ENCODE measurements at regions not wholly inside any gene's neighbourhood (a gene's known extent, or its start where the extent isn't known, plus 50 kb on each side); places are given as distances from the start of the nearest gene placed in this dataset.
"Not testable (repeated sequence)": the region's sequence is repeated elsewhere in the genome, so short reads cannot be mapped to it uniquely, and the experiment has no call there.

DNA sequence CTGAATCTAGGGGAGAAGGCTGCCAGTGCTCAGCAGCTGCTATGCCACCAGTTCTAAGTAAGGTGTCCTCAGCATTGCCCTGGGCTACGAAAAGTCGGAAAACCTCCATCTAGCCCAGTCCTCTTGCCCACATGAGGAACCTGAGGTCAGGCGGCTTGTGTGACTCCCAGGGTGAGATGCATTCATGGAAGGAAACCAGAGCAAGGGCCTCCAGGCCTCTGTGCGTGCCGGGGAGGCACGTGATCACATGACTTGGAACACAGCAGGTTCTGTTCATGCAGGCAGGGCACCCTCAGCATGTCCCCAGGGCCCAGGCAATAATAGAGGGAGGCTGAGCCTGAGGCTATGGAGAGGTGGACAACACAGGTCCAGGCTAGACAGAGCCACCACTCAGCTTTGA, 312.5 kb upstream of the DUSP10 start:
- Histone ChIP-seq H3K36me3 (ENCODE audit: insufficient read depth, low read length) (no peaks in the 10 kb centered on the region), H3F3A (ENCODE audit: insufficient read depth, low read length, poor library complexity, severe bottlenecking) (no peaks in the 10 kb centered on the region), H3K27me3 (ENCODE audit: insufficient read depth, low read depth, low read length) (no peaks in the 10 kb centered on the region), H3K9ac (ENCODE audit: low read length) (no peak overlapping the region), H2AFZ (ENCODE audit: low read depth, low read length) (no peak overlapping the region), H3K27ac (ENCODE audit: low read length) (no peak overlapping the region), H3K9me2 (ENCODE audit: insufficient read depth, low read length) (no peaks in the 10 kb centered on the region), H3K4me2 (ENCODE audit: low read length) (no peak overlapping the region), H4K20me1 (ENCODE audit: insufficient read depth) (no peaks in the 10 kb centered on the region), H3K9me3 (ENCODE audit: low read length) (no peaks in the 10 kb centered on the region), H3K79me2 (replicated peaks; ENCODE audit: insufficient read depth, low read length) (no peaks in the 10 kb centered on the region), H3K4me3 (ENCODE audit: low read length) (no peak overlapping the region)
- TF ChIP-seq POLR2AphosphoS5 (IDR thresholded peaks at IDR 0.05) (no peak), SMC3 (conservative IDR thresholded peaks at IDR 0.05; ENCODE audit: poor library complexity) (no peak)

DNA sequence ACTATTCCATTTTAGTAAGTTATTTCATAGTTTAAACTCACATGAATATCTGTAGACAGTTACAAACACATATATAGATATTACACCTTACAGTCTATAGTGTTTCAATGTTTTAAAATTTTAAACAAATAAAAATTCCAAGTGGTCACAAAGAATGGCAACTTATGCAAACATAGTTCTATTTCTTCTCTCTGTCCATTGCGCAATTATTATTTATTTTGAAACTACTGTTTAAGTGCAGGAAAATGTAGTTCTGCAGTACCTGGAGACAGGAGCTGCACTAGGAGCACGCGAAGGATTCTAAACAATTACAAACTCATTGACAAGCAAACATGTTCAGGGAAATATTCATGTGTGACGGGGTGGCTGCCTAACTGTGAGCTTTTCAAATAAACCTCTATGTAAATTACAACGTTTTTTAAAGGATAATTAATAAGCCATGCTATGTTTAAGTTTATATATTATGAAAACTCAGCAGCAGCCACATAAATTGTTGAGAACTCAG, 312.0 kb upstream of the DUSP10 start:
- H3K4me2 ChIP-seq (ENCODE audit: low read length) = no peak overlapping the region
- no peak overlapping the region for H3K4me3 ChIP-seq (ENCODE audit: low read length)
- no peak overlapping the region for H3K9ac ChIP-seq (ENCODE audit: low read length)
- H2AFZ ChIP-seq (ENCODE audit: low read depth, low read length) = no peak overlapping the region
- no peaks in the 10 kb centered on the region for H4K20me1 ChIP-seq (ENCODE audit: insufficient read depth)
- no peak overlapping the region for H3K27ac ChIP-seq (ENCODE audit: low read length)
- no peaks in the 10 kb centered on the region for H3K9me2 ChIP-seq (ENCODE audit: insufficient read depth, low read length)
- H3K27me3 ChIP-seq (ENCODE audit: insufficient read depth, low read depth, low read length) = no peaks in the 10 kb centered on the region
- H3K36me3 ChIP-seq (ENCODE audit: insufficient read depth, low read length) = no peaks in the 10 kb centered on the region
- no peaks in the 10 kb centered on the region for H3K9me3 ChIP-seq (ENCODE audit: low read length)
- no peak for TF ChIP-seq MXI1 (conservative IDR thresholded peaks at IDR 0.05; ENCODE audit: poor library complexity, severe bottlenecking)
- TF ChIP-seq TAF1 (IDR thresholded peaks at IDR 0.05; ENCODE audit: low read depth) = no peak
- TF ChIP-seq EP300 (conservative IDR thresholded peaks at IDR 0.05; ENCODE audit: poor library complexity, severe bottlenecking) = no peak
- TF ChIP-seq, protein P1, sequence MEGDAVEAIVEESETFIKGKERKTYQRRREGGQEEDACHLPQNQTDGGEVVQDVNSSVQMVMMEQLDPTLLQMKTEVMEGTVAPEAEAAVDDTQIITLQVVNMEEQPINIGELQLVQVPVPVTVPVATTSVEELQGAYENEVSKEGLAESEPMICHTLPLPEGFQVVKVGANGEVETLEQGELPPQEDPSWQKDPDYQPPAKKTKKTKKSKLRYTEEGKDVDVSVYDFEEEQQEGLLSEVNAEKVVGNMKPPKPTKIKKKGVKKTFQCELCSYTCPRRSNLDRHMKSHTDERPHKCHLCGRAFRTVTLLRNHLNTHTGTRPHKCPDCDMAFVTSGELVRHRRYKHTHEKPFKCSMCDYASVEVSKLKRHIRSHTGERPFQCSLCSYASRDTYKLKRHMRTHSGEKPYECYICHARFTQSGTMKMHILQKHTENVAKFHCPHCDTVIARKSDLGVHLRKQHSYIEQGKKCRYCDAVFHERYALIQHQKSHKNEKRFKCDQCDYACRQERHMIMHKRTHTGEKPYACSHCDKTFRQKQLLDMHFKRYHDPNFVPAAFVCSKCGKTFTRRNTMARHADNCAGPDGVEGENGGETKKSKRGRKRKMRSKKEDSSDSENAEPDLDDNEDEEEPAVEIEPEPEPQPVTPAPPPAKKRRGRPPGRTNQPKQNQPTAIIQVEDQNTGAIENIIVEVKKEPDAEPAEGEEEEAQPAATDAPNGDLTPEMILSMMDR (IDR thresholded peaks at IDR 0.05; ENCODE audit: poor library complexity, severe bottlenecking) = no peak
- TF ChIP-seq POLR2AphosphoS5 (IDR thresholded peaks at IDR 0.05) = no peak
- no peak for TF ChIP-seq RAD21 (conservative IDR thresholded peaks at IDR 0.05)
- no peak for TF ChIP-seq SMC3 (conservative IDR thresholded peaks at IDR 0.05; ENCODE audit: poor library complexity)
- TF ChIP-seq EZH2 (IDR thresholded peaks at IDR 0.05; ENCODE audit: borderline replicate concordance, insufficient read depth, low read length, poor library complexity, severe bottlenecking) = no peak
- TF ChIP-seq, protein P2, sequence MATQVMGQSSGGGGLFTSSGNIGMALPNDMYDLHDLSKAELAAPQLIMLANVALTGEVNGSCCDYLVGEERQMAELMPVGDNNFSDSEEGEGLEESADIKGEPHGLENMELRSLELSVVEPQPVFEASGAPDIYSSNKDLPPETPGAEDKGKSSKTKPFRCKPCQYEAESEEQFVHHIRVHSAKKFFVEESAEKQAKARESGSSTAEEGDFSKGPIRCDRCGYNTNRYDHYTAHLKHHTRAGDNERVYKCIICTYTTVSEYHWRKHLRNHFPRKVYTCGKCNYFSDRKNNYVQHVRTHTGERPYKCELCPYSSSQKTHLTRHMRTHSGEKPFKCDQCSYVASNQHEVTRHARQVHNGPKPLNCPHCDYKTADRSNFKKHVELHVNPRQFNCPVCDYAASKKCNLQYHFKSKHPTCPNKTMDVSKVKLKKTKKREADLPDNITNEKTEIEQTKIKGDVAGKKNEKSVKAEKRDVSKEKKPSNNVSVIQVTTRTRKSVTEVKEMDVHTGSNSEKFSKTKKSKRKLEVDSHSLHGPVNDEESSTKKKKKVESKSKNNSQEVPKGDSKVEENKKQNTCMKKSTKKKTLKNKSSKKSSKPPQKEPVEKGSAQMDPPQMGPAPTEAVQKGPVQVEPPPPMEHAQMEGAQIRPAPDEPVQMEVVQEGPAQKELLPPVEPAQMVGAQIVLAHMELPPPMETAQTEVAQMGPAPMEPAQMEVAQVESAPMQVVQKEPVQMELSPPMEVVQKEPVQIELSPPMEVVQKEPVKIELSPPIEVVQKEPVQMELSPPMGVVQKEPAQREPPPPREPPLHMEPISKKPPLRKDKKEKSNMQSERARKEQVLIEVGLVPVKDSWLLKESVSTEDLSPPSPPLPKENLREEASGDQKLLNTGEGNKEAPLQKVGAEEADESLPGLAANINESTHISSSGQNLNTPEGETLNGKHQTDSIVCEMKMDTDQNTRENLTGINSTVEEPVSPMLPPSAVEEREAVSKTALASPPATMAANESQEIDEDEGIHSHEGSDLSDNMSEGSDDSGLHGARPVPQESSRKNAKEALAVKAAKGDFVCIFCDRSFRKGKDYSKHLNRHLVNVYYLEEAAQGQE (IDR thresholded peaks at IDR 0.05; ENCODE audit: borderline replicate concordance) = no peak
- H3F3A ChIP-seq (ENCODE audit: insufficient read depth, low read length, poor library complexity, severe bottlenecking) = no peaks in the 10 kb centered on the region
- no peaks in the 10 kb centered on the region for H3K79me2 ChIP-seq (replicated peaks; ENCODE audit: insufficient read depth, low read length)

DNA sequence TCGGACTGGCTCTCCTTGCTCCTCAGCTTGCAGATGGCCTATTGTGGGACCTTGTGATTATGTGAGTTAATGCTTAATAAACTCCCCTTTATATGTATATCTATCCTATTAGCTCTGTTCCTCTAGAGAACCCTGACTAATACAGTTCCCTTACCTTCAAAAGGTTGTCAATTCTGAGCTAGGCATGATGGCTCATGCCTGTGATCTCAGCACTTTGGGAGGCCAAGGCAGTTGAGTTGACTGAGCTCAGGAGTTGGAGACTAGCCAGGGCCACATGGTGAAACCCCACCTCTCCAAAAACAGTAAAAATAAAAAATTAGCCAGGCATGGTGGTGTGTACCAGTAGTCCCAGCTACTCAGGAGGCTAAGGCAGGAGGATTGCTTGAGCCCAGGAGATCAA, 309.4 kb upstream of the DUSP10 start:
- not testable (repeated sequence) for H3K36me3 ChIP-seq (ENCODE audit: insufficient read depth, low read length); H3K27me3 ChIP-seq (ENCODE audit: insufficient read depth, low read depth, low read length); H3F3A ChIP-seq (ENCODE audit: insufficient read depth, low read length, poor library complexity, severe bottlenecking); H4K20me1 ChIP-seq (ENCODE audit: insufficient read depth); H3K79me2 ChIP-seq (replicated peaks; ENCODE audit: insufficient read depth, low read length); H2AFZ ChIP-seq (ENCODE audit: low read depth, low read length); H3K4me3 ChIP-seq (ENCODE audit: low read length); H3K9me3 ChIP-seq (ENCODE audit: low read length); H3K27ac ChIP-seq (ENCODE audit: low read length); H3K9me2 ChIP-seq (ENCODE audit: insufficient read depth, low read length); H3K9ac ChIP-seq (ENCODE audit: low read length); H3K4me2 ChIP-seq (ENCODE audit: low read length)

DNA sequence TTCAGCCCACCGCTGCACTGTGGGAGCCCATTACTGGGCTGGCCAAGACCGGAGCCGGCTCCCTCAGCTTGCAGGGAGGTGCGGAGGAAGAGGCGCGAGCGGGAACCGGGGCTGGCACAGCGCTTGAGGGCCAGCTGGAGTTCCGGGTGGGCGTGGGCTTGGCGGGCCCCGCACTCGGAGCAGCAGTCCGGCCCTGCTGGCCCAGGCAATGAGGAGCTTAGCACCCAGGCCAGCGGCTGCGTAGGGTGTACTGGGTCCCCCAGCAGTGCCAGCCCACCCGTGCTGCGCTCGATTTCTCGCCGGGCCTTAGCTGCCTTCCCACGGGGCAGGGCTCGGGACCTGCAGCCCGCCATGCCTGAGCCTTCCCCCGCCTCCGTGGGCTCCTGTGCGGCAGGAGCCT, 307.8 kb upstream of the DUSP10 start:
- not testable (repeated sequence) for H3F3A ChIP-seq (ENCODE audit: insufficient read depth, low read length, poor library complexity, severe bottlenecking); H3K9ac ChIP-seq (ENCODE audit: low read length); H3K4me3 ChIP-seq (ENCODE audit: low read length); H4K20me1 ChIP-seq (ENCODE audit: insufficient read depth); H3K79me2 ChIP-seq (replicated peaks; ENCODE audit: insufficient read depth, low read length); H3K9me3 ChIP-seq (ENCODE audit: low read length); H2AFZ ChIP-seq (ENCODE audit: low read depth, low read length); H3K36me3 ChIP-seq (ENCODE audit: insufficient read depth, low read length); H3K27me3 ChIP-seq (ENCODE audit: insufficient read depth, low read depth, low read length); H3K27ac ChIP-seq (ENCODE audit: low read length); H3K9me2 ChIP-seq (ENCODE audit: insufficient read depth, low read length); H3K4me2 ChIP-seq (ENCODE audit: low read length)

Measured in neural cell (in vitro differentiated cells).